ENCODE measurements at regions not wholly inside any gene's neighbourhood (a gene's known extent, or its start where the extent isn't known, plus 50 kb on each side); places are given as distances from the start of the nearest gene placed in this dataset.
A peak's percentile ranks its signal among the peaks of the same experiment; 100 is the strongest.

GRCh38 chr13:50635504-50635903 lies 208.0 kb downstream of the DLEU7 start:
- DNase-seq (ENCODE audit: low read depth, low spot score): no peak
- no peak for TF ChIP-seq CTCF (IDR thresholded peaks at IDR 0.05; ENCODE audit: low read depth, low read length)
- no peak overlapping the region for H3K4me3 ChIP-seq (ENCODE audit: low read depth, low read length)
- in situ Hi-C loops (cut with HindIII; ENCODE audit: low sequenced_read_pairs): no loop called here

GRCh38 chr13:50636007-50636704 lies 207.3 kb downstream of the DLEU7 start:
- in situ Hi-C loops (cut with HindIII; ENCODE audit: low sequenced_read_pairs): no loop called here
- no peak overlapping the region for H3K4me3 ChIP-seq (ENCODE audit: low read depth, low read length)
- no peak for DNase-seq (ENCODE audit: low read depth, low spot score)
- no peak for TF ChIP-seq CTCF (IDR thresholded peaks at IDR 0.05; ENCODE audit: low read depth, low read length)

- TF ChIP-seq CTCF (IDR thresholded peaks at IDR 0.05; ENCODE audit: low read depth, low read length): no peak
- no peak for DNase-seq (ENCODE audit: low read depth, low spot score)
- in situ Hi-C loops (cut with HindIII; ENCODE audit: low sequenced_read_pairs): no loop called here
- no peak overlapping the region for H3K4me3 ChIP-seq (ENCODE audit: low read depth, low read length)
Measured at GRCh38 chr13:50643060-50643459, 200.4 kb downstream of the DLEU7 start.

- no peak for TF ChIP-seq CTCF (IDR thresholded peaks at IDR 0.05; ENCODE audit: low read depth, low read length)
- no peak overlapping the region for H3K4me3 ChIP-seq (ENCODE audit: low read depth, low read length)
- no peak for DNase-seq (ENCODE audit: low read depth, low spot score)
- in situ Hi-C loops (cut with HindIII; ENCODE audit: low sequenced_read_pairs): no loop called here
Measured at GRCh38 chr13:50644081-50644871, 199.2 kb downstream of the DLEU7 start.

- no peak for TF ChIP-seq CTCF (IDR thresholded peaks at IDR 0.05; ENCODE audit: low read depth, low read length)
- DNase-seq (ENCODE audit: low read depth, low spot score): peak; percentile 49
- H3K4me3 ChIP-seq (ENCODE audit: low read depth, low read length): no peak overlapping the region
- in situ Hi-C loops (cut with HindIII; ENCODE audit: low sequenced_read_pairs): no loop called here
Measured at GRCh38 chr13:50645092-50645491, 198.4 kb downstream of the DLEU7 start.

- H3K4me3 ChIP-seq (ENCODE audit: low read depth, low read length): no peak overlapping the region
- peak; percentile 27 for DNase-seq (ENCODE audit: low read depth, low spot score)
- in situ Hi-C loops (cut with HindIII; ENCODE audit: low sequenced_read_pairs): no loop called here
- no peak for TF ChIP-seq CTCF (IDR thresholded peaks at IDR 0.05; ENCODE audit: low read depth, low read length)
Measured at GRCh38 chr13:50646070-50646469, 197.4 kb downstream of the DLEU7 start.

Data from astrocyte of the spinal cord (primary cell).